Tibial artery (tissue), 4 donors: ENCODE measurements at regions not wholly inside any gene's neighbourhood (a gene's known extent, or its start where the extent isn't known, plus 50 kb on each side); places are given as distances from the start of the nearest gene placed in this dataset.
"Not testable (repeated sequence)": the region's sequence is repeated elsewhere in the genome, so short reads cannot be mapped to it uniquely, and the experiment has no call there.

Experiments
- DNase-seq, 2 donors: peaks; one replicate each; pipeline ENCODE4 v3.0.0-alpha.2; 2019
- H3K27ac ChIP-seq, 2 donors: fragments of 200-600 bp; sonication (generic) in 1 of 2; 1 replicate in 1 of 2; 2 replicates in 1 of 2; pipeline ENCODE4 v1.5.1; 2018 to 2019; ENCODE audit warnings: mild to moderate bottlenecking in 1 of 2
- H3K27me3 ChIP-seq, 2 donors: fragments of 200-600 bp; sonication (generic) in 1 of 2; one replicate each; pipeline versions ENCODE4 v1.5.1 to v1.6.0; 2016 to 2019
- H3K36me3 ChIP-seq, 3 donors: fragments of 200-600 bp; sonication (generic) in 2 of 3; one replicate each; pipeline ENCODE4 v1.5.1; 2016 to 2019; ENCODE audit warnings: mild to moderate bottlenecking in 2 of 3
- H3K4me1 ChIP-seq, 4 donors: fragments of 200-600 bp; sonication (generic) in 2 of 4; 1 replicate in 3 of 4; 2 replicates in 1 of 4; pipeline ENCODE4 v1.5.1; 2016 to 2019
- H3K4me3 ChIP-seq, 2 donors: fragments of 200-600 bp; sonication (generic) in 1 of 2; 1 replicate in 1 of 2; 2 replicates in 1 of 2; pipeline ENCODE4 v1.5.1; 2018 to 2019; ENCODE audit warnings: mild to moderate bottlenecking in 2 of 2
- H3K9me3 ChIP-seq, 3 donors: fragments of 200-600 bp; sonication (generic) in 1 of 3; one replicate each; pipeline ENCODE4 v1.5.1; 2016 to 2019
- CTCF ChIP-seq, 2 experiments: fragments of 200-600 bp in 1 of 2; fragments of 450-650 bp in 1 of 2; IDR thresholded peaks; one replicate each; pipeline ENCODE4 v1.5.1; 2017 to 2019; ENCODE audit warnings: antibody characterized with exemption in 2 of 2, mild to moderate bottlenecking in 1 of 2, moderate library complexity in 1 of 2
- intact Hi-C: fragments of 100-400 bp; cut with DNase I; formaldehyde crosslinking; loops from one replicate; pipeline ENCODE4 v1.15.0; 2023; ENCODE audit warnings: low total_unique reads

- no peak for DNase-seq
- Histone ChIP-seq H3K4me1 (no peaks in the 10 kb centered on the region), H3K4me3 (no peak overlapping the region), H3K27me3 (peaks cover 0 to 20% of the 10 kb centered on the region in 2 donors), H3K27ac (no peak overlapping the region), H3K9me3 (no peaks in the 10 kb centered on the region), H3K36me3 (no peaks in the 10 kb centered on the region)
- TF ChIP-seq CTCF (IDR thresholded peaks at IDR 0.05): no peak
- intact Hi-C loops: no loop called here
Measured at GRCh38 chr1:5680600-5680999, 311.6 kb downstream of the NPHP4 start.

GRCh38 chr1:5678759-5679158 lies 313.5 kb downstream of the NPHP4 start:
- intact Hi-C loops: no loop called here
- no peak for DNase-seq
- no peaks in the 10 kb centered on the region for H3K36me3 ChIP-seq

GRCh38 chr1:5672355-5672754 lies 319.9 kb downstream of the NPHP4 start:
- H3K4me1 ChIP-seq, intact Hi-C loops, H3K27ac ChIP-seq, H3K4me3 ChIP-seq, H3K27me3 ChIP-seq, H3K9me3 ChIP-seq, H3K36me3 ChIP-seq, DNase-seq: not testable (repeated sequence)

More at GRCh38 chr1:5678759-5679158, 313.5 kb downstream of the NPHP4 start:
- Histone ChIP-seq H3K4me3 (no peak overlapping the region), H3K27me3 (peaks cover 0 to 7% of the 10 kb centered on the region in 2 donors), H3K9me3 (no peaks in the 10 kb centered on the region), H3K27ac (no peak overlapping the region), H3K4me1 (no peaks in the 10 kb centered on the region)
- no peak for TF ChIP-seq CTCF (IDR thresholded peaks at IDR 0.05)

GRCh38 chr1:5670590-5671350 lies 321.5 kb downstream of the NPHP4 start:
- TF ChIP-seq CTCF (IDR thresholded peaks at IDR 0.05): no peak
- Histone ChIP-seq H3K4me3 (no peak overlapping the region), H3K4me1 (no peaks in the 10 kb centered on the region), H3K27me3 (no peaks in the 10 kb centered on the region), H3K27ac (no peak overlapping the region), H3K9me3 (no peaks in the 10 kb centered on the region), H3K36me3 (no peaks in the 10 kb centered on the region)
- intact Hi-C loops: no loop called here
- no peak for DNase-seq

- intact Hi-C loops: no loop called here
- Histone ChIP-seq H3K9me3 (no peaks in the 10 kb centered on the region), H3K4me1 (no peaks in the 10 kb centered on the region), H3K27me3 (peaks cover 0 to 21% of the 10 kb centered on the region in 2 donors), H3K4me3 (no peak overlapping the region), H3K27ac (no peak overlapping the region), H3K36me3 (no peaks in the 10 kb centered on the region)
- no peak for TF ChIP-seq CTCF (IDR thresholded peaks at IDR 0.05)
- DNase-seq: peak in 1 of 2 donors; percentile 33
Measured at GRCh38 chr1:5667513-5668325, 324.5 kb downstream of the NPHP4 start.
